GM12878 (cell line): ENCODE measurements at regions not wholly inside any gene's neighbourhood (a gene's known extent, or its start where the extent isn't known, plus 50 kb on each side); places are given as distances from the start of the nearest gene placed in this dataset.
A peak's percentile ranks its signal among the peaks of the same experiment; 100 is the strongest.

Source experiments
- ATAC-seq: fragments of 200-7000 bp; cut with Tn5 transposase; 3 replicates; pipeline ENCODE4 v1.9.1; 2020; ENCODE audit warnings: mild to moderate bottlenecking, moderate library complexity
- BruUV-seq: library from RNA; stranded (reverse); fragments of 400-500 nt; replicated peaks from 2 replicates; lab custom pipeline; 2021; lab: Mats Ljungman, UMichigan
- CTCF ChIA-PET: fragments of 300-600 bp; sonication (Branson Sonifier 250); formaldehyde crosslinking; extraction: SDS; loops from one replicate; lab custom pipeline; 2021; ENCODE audit warnings: inconsistent platforms; lab: Yijun Ruan, JAX
- POLR2A ChIA-PET: fragments of 350-600 bp; formaldehyde crosslinking; extraction: SDS; loops from one replicate; lab custom pipeline; 2021; ENCODE audit warnings: inconsistent platforms; lab: Charles Lee
- RAD21 ChIA-PET: fragments of 300-600 bp; sonication (Branson Sonifier 250); formaldehyde crosslinking; loops from one replicate; lab custom pipeline; 2023; ENCODE audit warnings: antibody characterized with exemption; ENCODE audit not compliant: unreplicated experiment; lab: Charles Lee
- SMC1A ChIA-PET: fragments of 300-600 bp; sonication (Branson Sonifier 250); formaldehyde crosslinking; loops from one replicate; lab custom pipeline; 2023; ENCODE audit not compliant: unreplicated experiment, uncharacterized antibody; lab: Charles Lee
- DNase-seq: peaks from one replicate; pipeline ENCODE4 v3.0.0-alpha.2; 2011; ENCODE audit warnings: low read depth, low spot score
- FAIRE-seq: peaks from 3 replicates; lab custom pipeline; 2011; peaks lifted over from hg19 to GRCh38; lab: Jason Lieb, UNC
- H2AFZ ChIP-seq: 2 replicates; pipeline ENCODE4 v1.6.0; 2011; ENCODE audit warnings: low read depth, low read length, control low read depth; ENCODE audit not compliant: control insufficient read depth
- H3K27ac ChIP-seq: 2 replicates; pipeline ENCODE4 v1.5.1; 2011; ENCODE audit warnings: control low read depth; ENCODE audit not compliant: control insufficient read depth, insufficient read depth
- H3K27me3 ChIP-seq, 2 experiments: replicated peaks in 1 of 2; 2 replicates each; pipeline versions ENCODE4 v1.6.0 to v1.6.1; 2011; ENCODE audit warnings: low read length in 1 of 2; ENCODE audit not compliant: control insufficient read depth in 2 of 2, insufficient read depth in 2 of 2
- H3K36me3 ChIP-seq, 2 experiments: 2 replicates each; pipeline ENCODE4 v1.5.1; 2011; ENCODE audit warnings: low read length in 1 of 2; ENCODE audit not compliant: control insufficient read depth in 2 of 2, insufficient read depth in 2 of 2
- H3K4me1 ChIP-seq: 2 replicates; pipeline ENCODE4 v1.6.1; 2011; ENCODE audit warnings: mild to moderate bottlenecking, low read length, moderate library complexity, mixed read lengths; ENCODE audit not compliant: control insufficient read depth, insufficient read depth
- H3K4me2 ChIP-seq: 2 replicates; pipeline ENCODE4 v1.6.0; 2011; ENCODE audit warnings: control low read depth; ENCODE audit not compliant: control insufficient read depth, insufficient read depth
- H3K4me3 ChIP-seq: fragments of 200-600 bp; sonication (generic); 2 replicates; pipeline ENCODE4 v1.5.1; 2016
- H3K79me2 ChIP-seq: 2 replicates; pipeline ENCODE4 v1.6.0; 2011; ENCODE audit warnings: low read length; ENCODE audit not compliant: control insufficient read depth, insufficient read depth
- H3K9ac ChIP-seq: 2 replicates; pipeline ENCODE4 v1.8.0; 2011; ENCODE audit warnings: low read length, control low read depth, mixed read lengths; ENCODE audit not compliant: control insufficient read depth, insufficient read depth
- H3K9me3 ChIP-seq: replicated peaks from 3 replicates; pipeline ENCODE4 v1.5.1; 2011; ENCODE audit warnings: mild to moderate bottlenecking, low read length; ENCODE audit not compliant: control insufficient read depth, insufficient read depth
- H4K20me1 ChIP-seq: 2 replicates; pipeline ENCODE4 v1.6.0; 2011; ENCODE audit not compliant: control insufficient read depth, insufficient read depth
- ATF7 ChIP-seq: fragments of 450-650 bp; IDR thresholded peaks from 2 replicates; pipeline ENCODE4 v1.6.1; 2016; ENCODE audit warnings: low read depth, mild to moderate bottlenecking
- CHD2 ChIP-seq: IDR thresholded peaks from 2 replicates; pipeline ENCODE4 v1.6.1; 2011; ENCODE audit warnings: low read depth, low read length, improper control_type of control experiment, borderline replicate concordance
- CREM ChIP-seq: IDR thresholded peaks from 2 replicates; pipeline ENCODE4 v1.6.1; 2014; ENCODE audit warnings: antibody characterized with exemption, low read depth
- EGR1 ChIP-seq, 2 experiments: IDR thresholded peaks; 1 replicate in 1 of 2; 2 replicates in 1 of 2; pipeline ENCODE4 v1.6.1; 2011 to 2012; ENCODE audit warnings: low read depth in 2 of 2, low read length in 2 of 2, borderline replicate concordance in 1 of 2, mild to moderate bottlenecking in 1 of 2, moderate library complexity in 1 of 2
- EP300 ChIP-seq, 2 experiments: fragments of 150-350 bp in 1 of 2; IDR thresholded peaks; 2 replicates each; pipeline ENCODE4 v1.6.1; 2011 to 2012; ENCODE audit warnings: low read depth in 2 of 2, low read length in 2 of 2, borderline replicate concordance in 1 of 2, improper control_type of control experiment in 1 of 2, inconsistent platforms in 1 of 2; ENCODE audit not compliant: control insufficient read depth in 1 of 2
- FOXM1 ChIP-seq: IDR thresholded peaks from 2 replicates; pipeline ENCODE4 v1.6.1; 2012; ENCODE audit warnings: low read depth, mild to moderate bottlenecking, inconsistent platforms, low read length, moderate library complexity
- IRF4 ChIP-seq: IDR thresholded peaks from 2 replicates; pipeline ENCODE4 v1.6.1; 2011; ENCODE audit warnings: low read depth, low read length
- JUNB ChIP-seq: IDR thresholded peaks from 2 replicates; pipeline ENCODE4 v1.6.1; 2016; ENCODE audit warnings: antibody characterized with exemption, mild to moderate bottlenecking
- KLF5 ChIP-seq: fragments of 450-650 bp; IDR thresholded peaks from 2 replicates; pipeline ENCODE4 v1.6.1; 2014; ENCODE audit warnings: mild to moderate bottlenecking; ENCODE audit not compliant: partially characterized antibody
- MEF2B ChIP-seq: fragments of 450-650 bp; IDR thresholded peaks from 2 replicates; pipeline ENCODE4 v1.6.1; 2018; ENCODE audit warnings: mild to moderate bottlenecking, moderate library complexity; ENCODE audit not compliant: partially characterized antibody, poor library complexity, severe bottlenecking
- MTA2 ChIP-seq: fragments of 450-650 bp; IDR thresholded peaks from 2 replicates; pipeline ENCODE4 v1.6.1; 2016; ENCODE audit warnings: low read depth, mild to moderate bottlenecking, moderate library complexity
- MXI1 ChIP-seq: fragments of 150-350 bp; IDR thresholded peaks from 2 replicates; pipeline ENCODE4 v1.6.1; 2011; ENCODE audit warnings: low read depth, mild to moderate bottlenecking, inconsistent platforms, low read length, improper control_type of control experiment
- PML ChIP-seq: IDR thresholded peaks from 2 replicates; pipeline ENCODE4 v1.6.1; 2012; ENCODE audit warnings: low read length, inconsistent platforms
- RUNX3 ChIP-seq: IDR thresholded peaks from 2 replicates; pipeline ENCODE4 v1.6.1; 2012; ENCODE audit warnings: low read length, inconsistent platforms
- SRF ChIP-seq, 2 experiments: IDR thresholded peaks; 2 replicates each; pipeline ENCODE4 v1.6.1; 2011; ENCODE audit warnings: low read depth in 2 of 2, low read length in 2 of 2, mild to moderate bottlenecking in 1 of 2, moderate library complexity in 1 of 2
- ZNF207 ChIP-seq: fragments of 450-650 bp; IDR thresholded peaks from 2 replicates; pipeline ENCODE4 v1.6.1; 2014; ENCODE audit warnings: antibody characterized with exemption, mild to moderate bottlenecking, borderline replicate concordance
- WGBS: methylation state at CpG from one replicate; pipeline ENCODE4 v1.1.6; 2016; ENCODE audit warnings: low lambda C conversion rate; ENCODE audit not compliant: insufficient replicate concordance, insufficient coverage; ENCODE audit errors: missing lambda C conversion rate; 5-methylcytosine and 5-hydroxymethylcytosine counted together
- in situ Hi-C: fragments of 300-500 bp; cut with MboI; formaldehyde crosslinking; loops from 9 replicates; pipeline ENCODE4 v1.14.3; 2018; ENCODE audit warnings: mixed read lengths
- intact Hi-C: fragments of 100-400 bp; cut with micrococcal nuclease; formaldehyde crosslinking; loops from one replicate; pipeline ENCODE4 v1.14.2; 2022; ENCODE audit not compliant: unreplicated experiment
- TF ChIP-seq, protein P1 (sequence below): fragments of 450-650 bp; IDR thresholded peaks from 2 replicates; pipeline ENCODE4 v1.6.1; 2017; ENCODE audit warnings: borderline replicate concordance
- TF ChIP-seq, protein P2 (sequence below): fragments of 450-650 bp; IDR thresholded peaks from 2 replicates; pipeline ENCODE4 v1.6.1; 2016; ENCODE audit warnings: mild to moderate bottlenecking
- TF ChIP-seq, protein P3 (sequence below): IDR thresholded peaks from 2 replicates; pipeline ENCODE4 v1.6.1; 2011; ENCODE audit warnings: borderline replicate concordance, low read depth, mild to moderate bottlenecking, moderate library complexity, low read length; ENCODE audit not compliant: insufficient read depth, poor library complexity, severe bottlenecking

DNA sequence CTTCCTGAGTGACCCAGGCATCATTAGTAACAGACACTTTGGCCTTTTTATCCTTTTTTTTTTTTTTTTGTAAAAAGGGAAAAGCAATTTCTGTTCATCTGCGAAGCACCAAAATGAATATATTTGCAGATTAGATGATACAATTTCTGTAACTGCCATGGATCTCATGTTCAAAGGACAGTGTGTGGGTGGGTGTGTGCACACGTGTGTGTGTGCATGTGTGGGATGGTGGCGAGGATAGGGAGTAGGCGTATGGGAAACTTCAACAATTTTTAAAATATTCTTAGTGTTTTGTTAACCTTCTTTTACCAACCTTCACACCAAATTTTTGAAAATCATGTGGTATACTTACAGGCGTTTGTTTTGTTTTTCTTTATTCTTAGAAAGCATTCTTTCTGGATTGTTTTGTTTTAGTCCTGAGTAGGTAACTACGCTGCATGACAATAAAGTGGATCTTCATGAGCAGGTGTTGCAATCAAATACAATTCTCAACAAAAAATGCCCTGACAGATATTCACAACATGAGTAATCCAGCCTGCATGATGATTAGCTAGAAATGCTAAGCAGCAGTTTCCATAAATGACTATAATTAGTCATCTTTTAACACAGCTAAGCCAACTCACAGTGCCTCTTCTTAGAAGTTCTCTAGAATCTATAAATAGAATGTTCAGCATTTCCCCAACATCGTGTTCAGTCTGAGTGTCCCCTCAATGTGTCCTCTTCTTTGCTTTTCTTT is 53.5 kb upstream of the RMDN2 start:
- CTCF ChIA-PET: interaction anchor here (0.9 to 13.6 kb wide), 5 partner anchors 17 to 471 kb away, joined by 3 to 336 read pairs (median 267); no protein-coding TSS in a partner anchor
- no peaks in the 10 kb centered on the region for H3K79me2 ChIP-seq
- POLR2A ChIA-PET: interaction anchor here (0.6 to 6.9 kb wide), 6 partner anchors 11 to 457 kb away, joined by 3 to 61 read pairs (median 3); no protein-coding TSS in a partner anchor
- H3K27me3 ChIP-seq: peaks cover 0 to 2% of the 10 kb centered on the region in 2 experiments; a peak in 1 of 4 replicates
- H3K9me3 ChIP-seq: no peaks in the 10 kb centered on the region
- 29% methylated on average over 7 of the region's 7 CpGs for WGBS
- in situ Hi-C loops: loop anchor here (5.0 kb wide), 1 partner anchor 474 kb away; no protein-coding TSS in a partner anchor
- H3K4me2 ChIP-seq: peak overlapping the region; percentile 21; the same call in 1 of the 2 replicates
- FAIRE-seq (peak; percentile 66), DNase-seq (no peak), ATAC-seq (peak; percentile 77)
- RAD21 ChIA-PET: interaction anchor here (0.9 to 13.0 kb wide), 10 partner anchors 9 to 475 kb away, joined by 3 to 215 read pairs (median 5); no protein-coding TSS in a partner anchor
- H3K4me3 ChIP-seq: no peak overlapping the region
- H4K20me1 ChIP-seq: no peaks in the 10 kb centered on the region
- H3K9ac ChIP-seq: no peak overlapping the region
- no peak overlapping the region; the same call in 1 of the 2 replicates for H2AFZ ChIP-seq
- H3K36me3 ChIP-seq: no peaks in the 10 kb centered on the region; a peak in 1 of 4 replicates
- no peak overlapping the region for H3K27ac ChIP-seq
- intact Hi-C loops: no loop called here
- BruUV-seq: no TSS peak
- SMC1A ChIA-PET: interaction anchor here (0.5 to 9.2 kb wide), 11 partner anchors 20 to 478 kb away, joined by 3 to 244 read pairs (median 3); no protein-coding TSS in a partner anchor
- H3K4me1 ChIP-seq: peaks cover 16% of the 10 kb centered on the region
- TF ChIP-seq MXI1 (0 out of 2 replicates have a peak, but pooled peaks have one; percentile 9), SRF (IDR thresholded peaks at IDR 0.05; ENCODE audit: low read depth in 2 of 2, low read length in 2 of 2) (peak in 1 of 2 experiments; percentile 14; a peak in 1 of 4 replicates), EGR1 (IDR thresholded peaks at IDR 0.05; ENCODE audit: borderline replicate concordance in 1 of 2, low read depth in 2 of 2, low read length in 2 of 2) (peak in 1 of 2 experiments; percentile 26; a peak in 1 of 3 replicates), ATF7 (peak; percentile 76), FOXM1 (peak; percentile 61; the same call in 1 of the 2 replicates), EP300 (IDR thresholded peaks at IDR 0.05; ENCODE audit: borderline replicate concordance in 1 of 2, control insufficient read depth in 1 of 2, low read depth in 2 of 2, low read length in 2 of 2) (peak in 1 of 2 experiments; percentile 18; a peak in 2 of 4 replicates), IRF4 (peak; percentile 45; the same call in 1 of the 2 replicates), MTA2 (peak; percentile 79), JUNB (peak; percentile 84), PML (0 out of 2 replicates have a peak, but pooled peaks have one; percentile 54), RUNX3 (peak; percentile 18; the same call in 1 of the 2 replicates), KLF5 (no peak), CHD2 (no peak), CREM (peak; percentile 56), ZNF207 (no peak), MEF2B (peak; percentile 74)
- TF ChIP-seq, protein P1, sequence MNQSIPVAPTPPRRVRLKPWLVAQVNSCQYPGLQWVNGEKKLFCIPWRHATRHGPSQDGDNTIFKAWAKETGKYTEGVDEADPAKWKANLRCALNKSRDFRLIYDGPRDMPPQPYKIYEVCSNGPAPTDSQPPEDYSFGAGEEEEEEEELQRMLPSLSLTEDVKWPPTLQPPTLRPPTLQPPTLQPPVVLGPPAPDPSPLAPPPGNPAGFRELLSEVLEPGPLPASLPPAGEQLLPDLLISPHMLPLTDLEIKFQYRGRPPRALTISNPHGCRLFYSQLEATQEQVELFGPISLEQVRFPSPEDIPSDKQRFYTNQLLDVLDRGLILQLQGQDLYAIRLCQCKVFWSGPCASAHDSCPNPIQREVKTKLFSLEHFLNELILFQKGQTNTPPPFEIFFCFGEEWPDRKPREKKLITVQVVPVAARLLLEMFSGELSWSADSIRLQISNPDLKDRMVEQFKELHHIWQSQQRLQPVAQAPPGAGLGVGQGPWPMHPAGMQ: no peak
- TF ChIP-seq, protein P2, sequence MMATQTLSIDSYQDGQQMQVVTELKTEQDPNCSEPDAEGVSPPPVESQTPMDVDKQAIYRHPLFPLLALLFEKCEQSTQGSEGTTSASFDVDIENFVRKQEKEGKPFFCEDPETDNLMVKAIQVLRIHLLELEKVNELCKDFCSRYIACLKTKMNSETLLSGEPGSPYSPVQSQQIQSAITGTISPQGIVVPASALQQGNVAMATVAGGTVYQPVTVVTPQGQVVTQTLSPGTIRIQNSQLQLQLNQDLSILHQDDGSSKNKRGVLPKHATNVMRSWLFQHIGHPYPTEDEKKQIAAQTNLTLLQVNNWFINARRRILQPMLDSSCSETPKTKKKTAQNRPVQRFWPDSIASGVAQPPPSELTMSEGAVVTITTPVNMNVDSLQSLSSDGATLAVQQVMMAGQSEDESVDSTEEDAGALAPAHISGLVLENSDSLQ: 0 out of 2 replicates have a peak, but pooled peaks have one; percentile 27
- TF ChIP-seq, protein P3, sequence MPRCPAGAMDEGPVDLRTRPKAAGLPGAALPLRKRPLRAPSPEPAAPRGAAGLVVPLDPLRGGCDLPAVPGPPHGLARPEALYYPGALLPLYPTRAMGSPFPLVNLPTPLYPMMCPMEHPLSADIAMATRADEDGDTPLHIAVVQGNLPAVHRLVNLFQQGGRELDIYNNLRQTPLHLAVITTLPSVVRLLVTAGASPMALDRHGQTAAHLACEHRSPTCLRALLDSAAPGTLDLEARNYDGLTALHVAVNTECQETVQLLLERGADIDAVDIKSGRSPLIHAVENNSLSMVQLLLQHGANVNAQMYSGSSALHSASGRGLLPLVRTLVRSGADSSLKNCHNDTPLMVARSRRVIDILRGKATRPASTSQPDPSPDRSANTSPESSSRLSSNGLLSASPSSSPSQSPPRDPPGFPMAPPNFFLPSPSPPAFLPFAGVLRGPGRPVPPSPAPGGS: peak; percentile 56
